K562 (cell line): ENCODE measurements at regions not wholly inside any gene's neighbourhood (a gene's known extent, or its start where the extent isn't known, plus 50 kb on each side); places are given as distances from the start of the nearest gene placed in this dataset.

Experiments
- ESRRA ChIP-seq: fragments of 450-650 bp; IDR thresholded peaks from 2 replicates; pipeline ENCODE4 v1.6.1; 2014; ENCODE audit warnings: low read depth, mild to moderate bottlenecking, moderate library complexity, borderline replicate concordance
- ETV6 ChIP-seq, 3 experiments: fragments of 150-350 bp in 1 of 3; sonication (generic) in 1 of 3; formaldehyde crosslinking in 1 of 3; IDR thresholded peaks; 2 replicates each; pipeline versions ENCODE4 v1.6.1 to v1.8.0; 2014 to 2022; ENCODE audit warnings: borderline replicate concordance in 2 of 3, low read depth in 2 of 3, antibody characterized with exemption in 1 of 3, low read length in 1 of 3, mild to moderate bottlenecking in 1 of 3, missing genetic modification reagents in 1 of 3
- LCOR ChIP-seq: sonication (generic); formaldehyde crosslinking; IDR thresholded peaks from 2 replicates; pipeline ENCODE4 v1.8.0; 2022; ENCODE audit warnings: mild to moderate bottlenecking, missing genetic modification reagents
- NUFIP1 ChIP-seq: fragments of 450-650 bp; IDR thresholded peaks from 2 replicates; pipeline ENCODE4 v1.6.1; 2018; ENCODE audit not compliant: partially characterized antibody
- POLR2A ChIP-seq: fragments of 450-650 bp; conservative IDR thresholded peaks from 2 replicates; pipeline ENCODE4 v1.6.1; 2016
- SAFB ChIP-seq: fragments of 200-400 bp; formaldehyde crosslinking; IDR thresholded peaks from 2 replicates; pipeline ENCODE4 v1.6.1; 2017; ENCODE audit warnings: low read depth, low read length, borderline replicate concordance
- ZFP36 ChIP-seq: fragments of 150-350 bp; IDR thresholded peaks from 2 replicates; pipeline ENCODE4 v1.6.1; 2018; ENCODE audit warnings: low read length, low read depth; ENCODE audit not compliant: partially characterized antibody
- ZNF121 ChIP-seq: sonication (generic); formaldehyde crosslinking; conservative IDR thresholded peaks from 2 replicates; pipeline ENCODE4 v1.8.0; 2022; ENCODE audit warnings: missing genetic modification reagents
- ZNF263 ChIP-seq: sonication (generic); formaldehyde crosslinking; IDR thresholded peaks from 2 replicates; pipeline ENCODE4 v1.8.0; 2022; ENCODE audit warnings: mild to moderate bottlenecking, missing genetic modification reagents, borderline replicate concordance
- ZNF324 ChIP-seq: fragments of 250-450 bp; sonication (Bioruptor Pico); IDR thresholded peaks from 2 replicates; pipeline ENCODE4 v1.4.0; 2020; ENCODE audit warnings: mild to moderate bottlenecking
- TF ChIP-seq, protein P1 (sequence below): fragments of 450-650 bp; IDR thresholded peaks from 2 replicates; pipeline ENCODE4 v1.6.1; 2016; ENCODE audit warnings: missing biosample characterization, missing genetic modification characterization
- TF ChIP-seq, protein P2 (sequence below), 3 experiments: IDR thresholded peaks in 2 of 3; conservative IDR thresholded peaks in 1 of 3; 2 replicates each; pipeline ENCODE4 v1.5.1; 2011 to 2012; ENCODE audit warnings: low read length in 3 of 3, mild to moderate bottlenecking in 3 of 3, control low read depth in 2 of 3, improper control_type of control experiment in 1 of 3, inconsistent platforms in 1 of 3, low read depth in 1 of 3, mixed read lengths in 1 of 3, moderate library complexity in 1 of 3; ENCODE audit not compliant: insufficient read depth in 2 of 3
- TF ChIP-seq, protein P3 (sequence below): sonication (generic); formaldehyde crosslinking; IDR thresholded peaks from 2 replicates; pipeline ENCODE4 v1.5.0; 2020; ENCODE audit warnings: missing genetic modification reagents
- TF ChIP-seq, protein P4 (sequence below), 2 experiments: fragments of 450-650 bp in 1 of 2; sonication (generic) in 1 of 2; formaldehyde crosslinking in 1 of 2; IDR thresholded peaks; 2 replicates each; pipeline versions ENCODE4 v1.7.1 to v1.9.0; 2016 to 2022; ENCODE audit warnings: inconsistent platforms in 1 of 2, mild to moderate bottlenecking in 1 of 2, missing genetic modification reagents in 1 of 2

DNA sequence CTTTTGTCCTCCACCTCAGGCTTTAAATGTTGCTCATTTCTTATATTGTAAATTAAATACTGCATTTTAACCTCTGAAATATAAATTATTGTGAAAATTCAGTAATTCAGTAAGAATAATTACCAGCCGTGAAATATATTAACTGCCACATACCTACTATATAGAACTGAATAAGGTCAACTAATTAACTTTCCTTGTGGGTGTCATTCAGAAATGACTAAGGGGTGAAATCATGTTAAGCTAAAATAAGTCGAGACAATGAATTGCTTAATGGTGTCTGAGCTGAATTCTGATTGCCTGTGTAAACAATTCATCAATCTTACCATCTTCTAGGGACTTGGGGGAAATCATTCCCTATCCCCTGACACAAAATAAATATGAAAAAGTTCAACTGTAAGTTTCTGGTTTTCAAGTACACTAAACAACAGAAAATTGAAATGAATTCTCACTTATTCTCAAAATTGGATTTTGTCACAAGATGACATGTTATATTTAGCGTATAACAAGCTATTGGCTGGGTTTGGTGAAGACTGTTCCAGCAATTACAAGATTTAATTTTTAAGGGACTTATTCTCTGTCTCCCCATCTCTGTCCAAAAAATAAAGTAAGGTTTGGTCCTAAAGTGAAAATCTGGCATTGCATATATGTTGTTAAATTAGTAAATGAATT, 255.1 kb downstream of the METTL4 start:
- TF ChIP-seq, protein P1, sequence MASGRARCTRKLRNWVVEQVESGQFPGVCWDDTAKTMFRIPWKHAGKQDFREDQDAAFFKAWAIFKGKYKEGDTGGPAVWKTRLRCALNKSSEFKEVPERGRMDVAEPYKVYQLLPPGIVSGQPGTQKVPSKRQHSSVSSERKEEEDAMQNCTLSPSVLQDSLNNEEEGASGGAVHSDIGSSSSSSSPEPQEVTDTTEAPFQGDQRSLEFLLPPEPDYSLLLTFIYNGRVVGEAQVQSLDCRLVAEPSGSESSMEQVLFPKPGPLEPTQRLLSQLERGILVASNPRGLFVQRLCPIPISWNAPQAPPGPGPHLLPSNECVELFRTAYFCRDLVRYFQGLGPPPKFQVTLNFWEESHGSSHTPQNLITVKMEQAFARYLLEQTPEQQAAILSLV: no peak
- TF ChIP-seq ZNF324 (CRISPR knock-in tag): no peak
- TF ChIP-seq POLR2A: no peak
- TF ChIP-seq, protein P2, sequence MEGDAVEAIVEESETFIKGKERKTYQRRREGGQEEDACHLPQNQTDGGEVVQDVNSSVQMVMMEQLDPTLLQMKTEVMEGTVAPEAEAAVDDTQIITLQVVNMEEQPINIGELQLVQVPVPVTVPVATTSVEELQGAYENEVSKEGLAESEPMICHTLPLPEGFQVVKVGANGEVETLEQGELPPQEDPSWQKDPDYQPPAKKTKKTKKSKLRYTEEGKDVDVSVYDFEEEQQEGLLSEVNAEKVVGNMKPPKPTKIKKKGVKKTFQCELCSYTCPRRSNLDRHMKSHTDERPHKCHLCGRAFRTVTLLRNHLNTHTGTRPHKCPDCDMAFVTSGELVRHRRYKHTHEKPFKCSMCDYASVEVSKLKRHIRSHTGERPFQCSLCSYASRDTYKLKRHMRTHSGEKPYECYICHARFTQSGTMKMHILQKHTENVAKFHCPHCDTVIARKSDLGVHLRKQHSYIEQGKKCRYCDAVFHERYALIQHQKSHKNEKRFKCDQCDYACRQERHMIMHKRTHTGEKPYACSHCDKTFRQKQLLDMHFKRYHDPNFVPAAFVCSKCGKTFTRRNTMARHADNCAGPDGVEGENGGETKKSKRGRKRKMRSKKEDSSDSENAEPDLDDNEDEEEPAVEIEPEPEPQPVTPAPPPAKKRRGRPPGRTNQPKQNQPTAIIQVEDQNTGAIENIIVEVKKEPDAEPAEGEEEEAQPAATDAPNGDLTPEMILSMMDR (IDR thresholded peaks at IDR 0.05 in 2 of 3, conservative IDR thresholded peaks at IDR 0.05 in 1 of 3; ENCODE audit: insufficient read depth in 2 of 3, low read depth in 1 of 3, low read length in 3 of 3): no peak
- no peak for TF ChIP-seq ZNF121
- TF ChIP-seq, protein P3, sequence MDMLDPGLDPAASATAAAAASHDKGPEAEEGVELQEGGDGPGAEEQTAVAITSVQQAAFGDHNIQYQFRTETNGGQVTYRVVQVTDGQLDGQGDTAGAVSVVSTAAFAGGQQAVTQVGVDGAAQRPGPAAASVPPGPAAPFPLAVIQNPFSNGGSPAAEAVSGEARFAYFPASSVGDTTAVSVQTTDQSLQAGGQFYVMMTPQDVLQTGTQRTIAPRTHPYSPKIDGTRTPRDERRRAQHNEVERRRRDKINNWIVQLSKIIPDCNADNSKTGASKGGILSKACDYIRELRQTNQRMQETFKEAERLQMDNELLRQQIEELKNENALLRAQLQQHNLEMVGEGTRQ (CRISPR knock-in tag): no peak
- no peak for TF ChIP-seq LCOR (CRISPR knock-in tag)
- no peak for TF ChIP-seq ZFP36
- no peak for TF ChIP-seq ZNF263
- TF ChIP-seq, protein P4, sequence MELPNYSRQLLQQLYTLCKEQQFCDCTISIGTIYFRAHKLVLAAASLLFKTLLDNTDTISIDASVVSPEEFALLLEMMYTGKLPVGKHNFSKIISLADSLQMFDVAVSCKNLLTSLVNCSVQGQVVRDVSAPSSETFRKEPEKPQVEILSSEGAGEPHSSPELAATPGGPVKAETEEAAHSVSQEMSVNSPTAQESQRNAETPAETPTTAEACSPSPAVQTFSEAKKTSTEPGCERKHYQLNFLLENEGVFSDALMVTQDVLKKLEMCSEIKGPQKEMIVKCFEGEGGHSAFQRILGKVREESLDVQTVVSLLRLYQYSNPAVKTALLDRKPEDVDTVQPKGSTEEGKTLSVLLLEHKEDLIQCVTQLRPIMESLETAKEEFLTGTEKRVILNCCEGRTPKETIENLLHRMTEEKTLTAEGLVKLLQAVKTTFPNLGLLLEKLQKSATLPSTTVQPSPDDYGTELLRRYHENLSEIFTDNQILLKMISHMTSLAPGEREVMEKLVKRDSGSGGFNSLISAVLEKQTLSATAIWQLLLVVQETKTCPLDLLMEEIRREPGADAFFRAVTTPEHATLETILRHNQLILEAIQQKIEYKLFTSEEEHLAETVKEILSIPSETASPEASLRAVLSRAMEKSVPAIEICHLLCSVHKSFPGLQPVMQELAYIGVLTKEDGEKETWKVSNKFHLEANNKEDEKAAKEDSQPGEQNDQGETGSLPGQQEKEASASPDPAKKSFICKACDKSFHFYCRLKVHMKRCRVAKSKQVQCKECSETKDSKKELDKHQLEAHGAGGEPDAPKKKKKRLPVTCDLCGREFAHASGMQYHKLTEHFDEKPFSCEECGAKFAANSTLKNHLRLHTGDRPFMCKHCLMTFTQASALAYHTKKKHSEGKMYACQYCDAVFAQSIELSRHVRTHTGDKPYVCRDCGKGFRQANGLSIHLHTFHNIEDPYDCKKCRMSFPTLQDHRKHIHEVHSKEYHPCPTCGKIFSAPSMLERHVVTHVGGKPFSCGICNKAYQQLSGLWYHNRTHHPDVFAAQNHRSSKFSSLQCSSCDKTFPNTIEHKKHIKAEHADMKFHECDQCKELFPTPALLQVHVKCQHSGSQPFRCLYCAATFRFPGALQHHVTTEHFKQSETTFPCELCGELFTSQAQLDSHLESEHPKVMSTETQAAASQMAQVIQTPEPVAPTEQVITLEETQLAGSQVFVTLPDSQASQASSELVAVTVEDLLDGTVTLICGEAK (IDR thresholded peaks at IDR 0.05): no peak
- TF ChIP-seq, protein P4 (CRISPR knock-in tag; IDR thresholded peaks at IDR 0.05): no peak
- no peak for TF ChIP-seq NUFIP1
- TF ChIP-seq SAFB: no peak
- no peak for TF ChIP-seq ETV6 (IDR thresholded peaks at IDR 0.05; ENCODE audit: borderline replicate concordance in 1 of 2, low read depth in 2 of 2, low read length in 1 of 2)
- no peak for TF ChIP-seq ETV6 (CRISPR knock-in tag; IDR thresholded peaks at IDR 0.05; ENCODE audit: borderline replicate concordance)
- no peak for TF ChIP-seq ESRRA
